Gastroesophageal sphincter (tissue), 4 donors: ENCODE measurements at regions not wholly inside any gene's neighbourhood (a gene's known extent, or its start where the extent isn't known, plus 50 kb on each side); places are given as distances from the start of the nearest gene placed in this dataset.

Experiments used
- ATAC-seq: fragments of 150-250 bp; one replicate; pipeline ENCODE4 v1.9.1; 2016; ENCODE audit warnings: mild to moderate bottlenecking, moderate library complexity
- H3K27ac ChIP-seq, 4 donors: fragments of 200-600 bp; sonication (generic) in 3 of 4; 1 replicate in 3 of 4; 2 replicates in 1 of 4; pipeline ENCODE4 v1.5.1; 2016 to 2019
- H3K27me3 ChIP-seq: fragments of 200-600 bp; sonication (generic); one replicate; pipeline ENCODE4 v1.5.1; 2019
- H3K36me3 ChIP-seq, 2 donors: fragments of 200-600 bp; sonication (generic); one replicate each; pipeline ENCODE4 v1.5.1; 2019; ENCODE audit warnings: control low read depth in 1 of 2
- H3K4me1 ChIP-seq, 3 donors: fragments of 200-600 bp; sonication (generic); 1 replicate in 2 of 3; 2 replicates in 1 of 3; pipeline ENCODE4 v1.5.1; 2016 to 2019; ENCODE audit warnings: control low read depth in 2 of 3
- H3K4me3 ChIP-seq, 2 donors: fragments of 200-600 bp; sonication (generic); one replicate each; pipeline ENCODE4 v1.5.1; 2019; ENCODE audit warnings: mild to moderate bottlenecking in 1 of 2, moderate library complexity in 1 of 2
- H3K9me3 ChIP-seq, 3 donors: fragments of 200-600 bp; sonication (generic); one replicate each; pipeline ENCODE4 v1.5.1; 2017 to 2019; ENCODE audit warnings: control low read depth in 2 of 3
- CTCF ChIP-seq, 4 experiments: fragments of 200-600 bp in 2 of 4; fragments of 450-650 bp in 2 of 4; sonication (generic) in 1 of 4; IDR thresholded peaks; one replicate each; pipeline ENCODE4 v1.5.1; 2017 to 2019; ENCODE audit warnings: antibody characterized with exemption in 4 of 4, mild to moderate bottlenecking in 2 of 4, moderate library complexity in 2 of 4
- EP300 ChIP-seq: sonication (generic); formaldehyde crosslinking; IDR thresholded peaks from one replicate; pipeline ENCODE4 v1.6.1; 2017; ENCODE audit warnings: antibody characterized with exemption, mild to moderate bottlenecking
- POLR2A ChIP-seq, 2 donors: fragments of 450-650 bp; IDR thresholded peaks; one replicate each; pipeline ENCODE4 v1.6.1; 2017; ENCODE audit warnings: antibody characterized with exemption in 2 of 2, mild to moderate bottlenecking in 2 of 2, moderate library complexity in 1 of 2
- POLR2AphosphoS5 ChIP-seq: sonication (generic); formaldehyde crosslinking; IDR thresholded peaks from one replicate; pipeline ENCODE4 v1.6.1; 2017; ENCODE audit warnings: antibody characterized with exemption
- WGBS, 2 donors: methylation state at CpG; one replicate each; pipeline ENCODE4 v1.1.5; 2018; ENCODE audit warnings: low coverage in 1 of 2; 5-methylcytosine and 5-hydroxymethylcytosine counted together

GRCh38 chr6:9620263-9620662 is 794.6 kb downstream of the TFAP2A start:
- H3K27me3 ChIP-seq = no peaks in the 10 kb centered on the region
- no peaks in the 10 kb centered on the region for H3K36me3 ChIP-seq
- peaks cover 0 to 3% (median 0%) of the 10 kb centered on the region in 3 donors for H3K9me3 ChIP-seq
- TF ChIP-seq EP300 = no peak
- TF ChIP-seq POLR2A (IDR thresholded peaks at IDR 0.05) = no peak
- TF ChIP-seq CTCF (IDR thresholded peaks at IDR 0.05) = no peak
- no peak for TF ChIP-seq POLR2AphosphoS5
- no peak for ATAC-seq
- no peak overlapping the region for H3K27ac ChIP-seq
- H3K4me3 ChIP-seq = no peak overlapping the region
- no peaks in the 10 kb centered on the region for H3K4me1 ChIP-seq
- WGBS, 2 donors = 79 to 100% methylated on average over 2 of the region's 2 CpGs

- no peak for ATAC-seq
- Histone ChIP-seq H3K9me3 (no peaks in the 10 kb centered on the region), H3K27me3 (no peaks in the 10 kb centered on the region), H3K27ac (no peak overlapping the region), H3K4me1 (no peaks in the 10 kb centered on the region), H3K4me3 (no peak overlapping the region), H3K36me3 (no peaks in the 10 kb centered on the region)
- no peak for TF ChIP-seq POLR2A (IDR thresholded peaks at IDR 0.05)
- no peak for TF ChIP-seq POLR2AphosphoS5
- no peak for TF ChIP-seq CTCF (IDR thresholded peaks at IDR 0.05)
- TF ChIP-seq EP300 = no peak
- WGBS, 2 donors = 64 to 67% methylated on average over 4 to 6 of the region's 6 CpGs
Observed at GRCh38 chr6:9614778-9615177, 800.1 kb downstream of the TFAP2A start.

GRCh38 chr6:9612489-9612888 is 802.4 kb downstream of the TFAP2A start:
- 76 to 90% methylated on average over 1 to 2 of the region's 2 CpGs for WGBS, 2 donors
- H3K9me3 ChIP-seq = no peaks in the 10 kb centered on the region
- TF ChIP-seq CTCF (IDR thresholded peaks at IDR 0.05) (no peak), POLR2A (IDR thresholded peaks at IDR 0.05) (no peak), EP300 (no peak), POLR2AphosphoS5 (no peak)
- no peaks in the 10 kb centered on the region for H3K36me3 ChIP-seq
- no peaks in the 10 kb centered on the region for H3K4me1 ChIP-seq
- no peak overlapping the region for H3K27ac ChIP-seq
- H3K27me3 ChIP-seq = no peaks in the 10 kb centered on the region
- no peak overlapping the region for H3K4me3 ChIP-seq
- no peak for ATAC-seq

- H3K4me1 ChIP-seq = no peaks in the 10 kb centered on the region
- ATAC-seq = no peak
- no peaks in the 10 kb centered on the region for H3K27me3 ChIP-seq
- 35 to 45% methylated on average over 7 to 8 of the region's 8 CpGs for WGBS, 2 donors
- H3K4me3 ChIP-seq = no peak overlapping the region
- TF ChIP-seq EP300 = no peak
- TF ChIP-seq POLR2AphosphoS5 = no peak
- TF ChIP-seq CTCF (IDR thresholded peaks at IDR 0.05) = no peak
- TF ChIP-seq POLR2A (IDR thresholded peaks at IDR 0.05) = no peak
- no peaks in the 10 kb centered on the region for H3K36me3 ChIP-seq
- H3K9me3 ChIP-seq = no peaks in the 10 kb centered on the region
- H3K27ac ChIP-seq = no peak overlapping the region
Observed at GRCh38 chr6:9610620-9611415, 804.1 kb downstream of the TFAP2A start.
